ENCODE measurements at regions not wholly inside any gene's neighbourhood (a gene's known extent, or its start where the extent isn't known, plus 50 kb on each side); places are given as distances from the start of the nearest gene placed in this dataset.

- no peak for TF ChIP-seq POLR2A (IDR thresholded peaks at IDR 0.05)
- no peak for TF ChIP-seq CTCF (IDR thresholded peaks at IDR 0.05)
Measured at GRCh38 chr16:51916814-51917213, 630.1 kb downstream of the TOX3 start.

Data from breast epithelium (tissue), 3 donors.